Keratinocyte (primary cell): ENCODE measurements at regions not wholly inside any gene's neighbourhood (a gene's known extent, or its start where the extent isn't known, plus 50 kb on each side); places are given as distances from the start of the nearest gene placed in this dataset.

Experiments used
- EZH2 ChIP-seq: IDR thresholded peaks from one replicate; pipeline ENCODE4 v1.6.1; 2012; ENCODE audit warnings: inconsistent platforms, mild to moderate bottlenecking, low read length, moderate library complexity
- TF ChIP-seq, protein P1 (sequence below), 3 experiments: IDR thresholded peaks in 1 of 3; conservative IDR thresholded peaks in 1 of 3; optimal IDR thresholded peaks in 1 of 3; 2 replicates in 2 of 3; 3 replicates in 1 of 3; pipeline versions ENCODE3 to v1.5.1; 2011; ENCODE audit warnings: low read length in 3 of 3, mild to moderate bottlenecking in 3 of 3, moderate library complexity in 2 of 3, control low read depth in 1 of 3, inconsistent platforms in 1 of 3; ENCODE audit not compliant: insufficient read depth in 2 of 3; ENCODE audit errors: extremely low read depth in 1 of 3

DNA sequence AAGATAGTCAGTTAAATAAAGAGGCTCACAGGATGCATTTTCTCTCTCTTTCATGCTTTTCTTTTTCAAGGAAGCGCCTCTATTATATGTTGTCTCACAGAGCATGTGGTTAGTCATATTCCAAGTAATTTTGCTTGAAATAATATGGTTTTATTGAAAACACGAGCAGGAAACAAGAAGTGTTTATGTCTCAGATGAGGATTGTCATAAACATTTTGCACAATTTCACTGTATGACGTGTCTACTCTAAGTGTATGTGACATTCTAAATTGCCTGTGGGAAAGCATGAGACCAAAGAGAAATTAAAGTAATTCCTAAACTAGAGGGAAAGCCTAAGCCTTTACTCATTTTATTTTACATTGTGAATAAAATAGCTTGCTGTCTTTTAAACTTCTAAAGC lies 818.6 kb downstream of the EPHA3 start:
- TF ChIP-seq, protein P1, sequence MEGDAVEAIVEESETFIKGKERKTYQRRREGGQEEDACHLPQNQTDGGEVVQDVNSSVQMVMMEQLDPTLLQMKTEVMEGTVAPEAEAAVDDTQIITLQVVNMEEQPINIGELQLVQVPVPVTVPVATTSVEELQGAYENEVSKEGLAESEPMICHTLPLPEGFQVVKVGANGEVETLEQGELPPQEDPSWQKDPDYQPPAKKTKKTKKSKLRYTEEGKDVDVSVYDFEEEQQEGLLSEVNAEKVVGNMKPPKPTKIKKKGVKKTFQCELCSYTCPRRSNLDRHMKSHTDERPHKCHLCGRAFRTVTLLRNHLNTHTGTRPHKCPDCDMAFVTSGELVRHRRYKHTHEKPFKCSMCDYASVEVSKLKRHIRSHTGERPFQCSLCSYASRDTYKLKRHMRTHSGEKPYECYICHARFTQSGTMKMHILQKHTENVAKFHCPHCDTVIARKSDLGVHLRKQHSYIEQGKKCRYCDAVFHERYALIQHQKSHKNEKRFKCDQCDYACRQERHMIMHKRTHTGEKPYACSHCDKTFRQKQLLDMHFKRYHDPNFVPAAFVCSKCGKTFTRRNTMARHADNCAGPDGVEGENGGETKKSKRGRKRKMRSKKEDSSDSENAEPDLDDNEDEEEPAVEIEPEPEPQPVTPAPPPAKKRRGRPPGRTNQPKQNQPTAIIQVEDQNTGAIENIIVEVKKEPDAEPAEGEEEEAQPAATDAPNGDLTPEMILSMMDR (optimal IDR thresholded peaks at IDR 0.05 in 1 of 3, IDR thresholded peaks at IDR 0.05 in 1 of 3, conservative IDR thresholded peaks at IDR 0.05 in 1 of 3; ENCODE audit: extremely low read depth in 1 of 3, insufficient read depth in 2 of 3, low read length in 3 of 3), result no peak
- no peak for TF ChIP-seq EZH2
